IMR-90 (cell line): ENCODE measurements at regions not wholly inside any gene's neighbourhood (a gene's known extent, or its start where the extent isn't known, plus 50 kb on each side); places are given as distances from the start of the nearest gene placed in this dataset.

Source experiments
- ATAC-seq: fragments of 200-7000 bp; cut with Tn5 transposase; 2 replicates; pipeline ENCODE4 v1.9.1; 2020; ENCODE audit warnings: low read depth, mild to moderate bottlenecking, moderate library complexity
- BruUV-seq: library from RNA; stranded (reverse); fragments of 400-500 nt; replicated peaks from 2 replicates; lab custom pipeline; 2021; lab: Mats Ljungman, UMichigan
- CTCF ChIA-PET: fragments of 300-600 bp; formaldehyde crosslinking; extraction: SDS; loops from one replicate; lab custom pipeline; 2021; ENCODE audit warnings: antibody characterized with exemption; lab: Yijun Ruan, JAX
- POLR2A ChIA-PET: fragments of 300-600 bp; sonication (Branson Sonifier 250); formaldehyde crosslinking; loops from one replicate; lab custom pipeline; 2022; ENCODE audit warnings: antibody characterized with exemption; ENCODE audit not compliant: unreplicated experiment; lab: Charles Lee
- DNase-seq: peaks from one replicate; pipeline ENCODE4 v3.0.0; 2013
- H2AFZ ChIP-seq: replicated peaks from 2 replicates; pipeline ENCODE3; 2013; ENCODE audit warnings: low read length, mild to moderate bottlenecking; ENCODE audit not compliant: poor library complexity
- H2AK5ac ChIP-seq: 2 replicates; pipeline ENCODE4 v1.6.1; 2013; ENCODE audit warnings: low read depth, low read length, inconsistent platforms
- H2AK9ac ChIP-seq: replicated peaks from 2 replicates; pipeline ENCODE3; 2013; ENCODE audit warnings: mild to moderate bottlenecking, low read depth, low read length, moderate library complexity; ENCODE audit not compliant: poor library complexity
- H2BK120ac ChIP-seq: 2 replicates; pipeline ENCODE4 v1.6.1; 2013; ENCODE audit warnings: low read depth, low read length, inconsistent platforms
- H2BK15ac ChIP-seq: 3 replicates; pipeline ENCODE4 v1.6.1; 2013; ENCODE audit warnings: low read depth, low read length, inconsistent platforms
- H2BK20ac ChIP-seq: 2 replicates; pipeline ENCODE4 v1.6.1; 2013; ENCODE audit warnings: low read depth, mild to moderate bottlenecking, inconsistent platforms, low read length, moderate library complexity
- H2BK5ac ChIP-seq: 2 replicates; pipeline ENCODE4 v1.6.1; 2013; ENCODE audit warnings: mild to moderate bottlenecking, low read depth, low read length, inconsistent platforms; ENCODE audit not compliant: poor library complexity, severe bottlenecking
- H3K14ac ChIP-seq: replicated peaks from 2 replicates; pipeline ENCODE4 v1.6.1; 2013; ENCODE audit warnings: low read depth, low read length, inconsistent platforms
- H3K18ac ChIP-seq: 2 replicates; pipeline ENCODE4 v1.6.1; 2013; ENCODE audit warnings: low read depth, low read length, control low read depth
- H3K23ac ChIP-seq: 2 replicates; pipeline ENCODE4 v1.6.1; 2013; ENCODE audit warnings: low read depth, low read length, inconsistent platforms
- H3K27ac ChIP-seq: 2 replicates; pipeline ENCODE4 v1.5.1; 2013; ENCODE audit warnings: mild to moderate bottlenecking, control low read depth, low read length; ENCODE audit not compliant: insufficient read depth
- H3K27me3 ChIP-seq: 2 replicates; pipeline ENCODE4 v1.6.1; 2013; ENCODE audit warnings: low read length; ENCODE audit not compliant: control insufficient read depth, insufficient read depth
- H3K36me3 ChIP-seq: 2 replicates; pipeline ENCODE4 v1.6.1; 2013; ENCODE audit warnings: low read length, mixed read lengths; ENCODE audit not compliant: control insufficient read depth, insufficient read depth
- H3K4ac ChIP-seq: 2 replicates; pipeline ENCODE4 v1.6.1; 2013; ENCODE audit warnings: low read depth, low read length, inconsistent platforms
- H3K4me1 ChIP-seq: 2 replicates; pipeline ENCODE4 v1.6.1; 2013; ENCODE audit warnings: low read length, mixed read lengths; ENCODE audit not compliant: control insufficient read depth, insufficient read depth
- H3K4me2 ChIP-seq: 2 replicates; pipeline ENCODE4 v1.6.1; 2013; ENCODE audit warnings: low read depth, mild to moderate bottlenecking, control low read depth, low read length, moderate library complexity
- H3K4me3 ChIP-seq: 2 replicates; pipeline ENCODE4 v1.5.1; 2013; ENCODE audit warnings: low read depth, mild to moderate bottlenecking, control low read depth, low read length, moderate library complexity; ENCODE audit not compliant: insufficient read depth
- H3K56ac ChIP-seq: 2 replicates; pipeline ENCODE4 v1.6.1; 2013; ENCODE audit warnings: low read length, inconsistent platforms; ENCODE audit not compliant: insufficient read depth; ENCODE audit errors: extremely low read depth
- H3K79me1 ChIP-seq, 2 experiments: 2 replicates each; pipeline ENCODE4 v1.6.1; 2013; ENCODE audit warnings: low read length in 2 of 2, inconsistent platforms in 1 of 2, low read depth in 1 of 2
- H3K9ac ChIP-seq: 2 replicates; pipeline ENCODE4 v1.6.1; 2013; ENCODE audit warnings: low read depth, low read length, control low read depth
- H3K9me1 ChIP-seq: 2 replicates; pipeline ENCODE4 v1.6.1; 2013; ENCODE audit warnings: low read length, inconsistent platforms; ENCODE audit not compliant: insufficient read depth
- H3K9me3 ChIP-seq: 2 replicates; pipeline ENCODE4 v1.6.1; 2013; ENCODE audit warnings: low read length; ENCODE audit not compliant: control insufficient read depth, insufficient read depth
- H4K20me1 ChIP-seq: 2 replicates; pipeline ENCODE4 v1.6.1; 2013; ENCODE audit warnings: low read length, inconsistent platforms; ENCODE audit not compliant: insufficient read depth
- H4K5ac ChIP-seq: 2 replicates; pipeline ENCODE4 v1.6.1; 2013; ENCODE audit warnings: mild to moderate bottlenecking, low read depth, low read length, control low read depth
- H4K8ac ChIP-seq, 2 experiments: 2 replicates each; pipeline ENCODE4 v1.6.1; 2013; ENCODE audit warnings: low read depth in 2 of 2, low read length in 2 of 2, control low read depth in 1 of 2, inconsistent platforms in 1 of 2
- H4K91ac ChIP-seq: 2 replicates; pipeline ENCODE4 v1.6.1; 2013; ENCODE audit warnings: low read depth, low read length, inconsistent platforms; ENCODE audit not compliant: insufficient read depth
- BHLHE40 ChIP-seq: fragments of 150-350 bp; IDR thresholded peaks from 2 replicates; pipeline ENCODE4 v1.6.1; 2016; ENCODE audit warnings: mild to moderate bottlenecking, low read depth, low read length
- CEBPB ChIP-seq: IDR thresholded peaks from 2 replicates; pipeline ENCODE4 v1.6.1; 2012; ENCODE audit warnings: low read depth, low read length, improper control_type of control experiment
- CHD1 ChIP-seq: IDR thresholded peaks from 2 replicates; pipeline ENCODE4 v1.6.1; 2012; ENCODE audit warnings: low read depth, low read length, improper control_type of control experiment
- ELK1 ChIP-seq: fragments of 150-350 bp; IDR thresholded peaks from 2 replicates; pipeline ENCODE4 v1.6.1; 2016; ENCODE audit warnings: low read depth, mild to moderate bottlenecking, low read length, moderate library complexity, borderline replicate concordance
- FOS ChIP-seq: fragments of 150-350 bp; IDR thresholded peaks from 2 replicates; pipeline ENCODE4 v1.6.1; 2016; ENCODE audit warnings: low read depth, low read length
- MAFK ChIP-seq: IDR thresholded peaks from 2 replicates; pipeline ENCODE4 v1.6.1; 2012; ENCODE audit warnings: low read depth, low read length, improper control_type of control experiment
- MAZ ChIP-seq: IDR thresholded peaks from 2 replicates; pipeline ENCODE4 v1.6.1; 2012; ENCODE audit warnings: low read depth, mild to moderate bottlenecking, low read length, improper control_type of control experiment, moderate library complexity, borderline replicate concordance
- MXI1 ChIP-seq: IDR thresholded peaks from 2 replicates; pipeline ENCODE4 v1.6.1; 2012; ENCODE audit warnings: low read depth, mild to moderate bottlenecking, low read length, moderate library complexity, borderline replicate concordance
- NFE2L2 ChIP-seq: fragments of 150-350 bp; IDR thresholded peaks from 2 replicates; pipeline ENCODE4 v1.6.1; 2016; ENCODE audit warnings: low read depth, mild to moderate bottlenecking, low read length
- POLR2A ChIP-seq: IDR thresholded peaks from 2 replicates; pipeline ENCODE4 v1.6.1; 2012; ENCODE audit warnings: mild to moderate bottlenecking, low read depth, low read length
- RAD21 ChIP-seq: IDR thresholded peaks from 2 replicates; pipeline ENCODE4 v1.6.1; 2012; ENCODE audit warnings: low read length, improper control_type of control experiment
- RCOR1 ChIP-seq: IDR thresholded peaks from 2 replicates; pipeline ENCODE4 v1.6.1; 2012; ENCODE audit warnings: mild to moderate bottlenecking, low read length, improper control_type of control experiment; ENCODE audit not compliant: insufficient replicate concordance
- RFX5 ChIP-seq: IDR thresholded peaks from 2 replicates; pipeline ENCODE4 v1.8.0; 2012; ENCODE audit warnings: low read depth, mild to moderate bottlenecking, low read length, moderate library complexity
- SMC3 ChIP-seq: fragments of 150-350 bp; IDR thresholded peaks from 2 replicates; pipeline ENCODE4 v1.6.1; 2016; ENCODE audit warnings: low read depth, mild to moderate bottlenecking, antibody characterized with exemption, low read length, moderate library complexity
- WGBS, 2 experiments: methylation state at CpG; one replicate each; pipeline versions ENCODE4 v1.1.5 to v1.1.7; 2013; ENCODE audit warnings: missing lambda C conversion rate in 2 of 2; ENCODE audit not compliant: insufficient read length in 1 of 2; ENCODE audit errors: extremely low coverage in 2 of 2; 5-methylcytosine and 5-hydroxymethylcytosine counted together
- dilution Hi-C: fragments of 300-500 bp; cut with HindIII; formaldehyde crosslinking; loops from one replicate; pipeline ENCODE4 v1.14.3; 2018; ENCODE audit warnings: low sequenced_read_pairs; ENCODE audit not compliant: unreplicated experiment
- in situ Hi-C: fragments of 300-500 bp; cut with MboI; formaldehyde crosslinking; loops from 3 replicates; pipeline ENCODE4 v1.14.3; 2019; ENCODE audit warnings: low sequenced_read_pairs, inconsistent platforms, mixed read lengths
- intact Hi-C: fragments of 100-400 bp; cut with micrococcal nuclease; formaldehyde crosslinking; loops from 2 replicates; pipeline ENCODE4 v1.10.0; 2022
- TF ChIP-seq, protein P1 (sequence below): fragments of 150-350 bp; IDR thresholded peaks from 2 replicates; pipeline ENCODE4 v1.6.1; 2017; ENCODE audit warnings: mild to moderate bottlenecking, antibody characterized with exemption, low read length, low read depth
- TF ChIP-seq, protein P2 (sequence below): conservative IDR thresholded peaks from 2 replicates; pipeline ENCODE4 v1.5.1; 2012; ENCODE audit warnings: mild to moderate bottlenecking, low read depth, low read length, improper control_type of control experiment

DNA sequence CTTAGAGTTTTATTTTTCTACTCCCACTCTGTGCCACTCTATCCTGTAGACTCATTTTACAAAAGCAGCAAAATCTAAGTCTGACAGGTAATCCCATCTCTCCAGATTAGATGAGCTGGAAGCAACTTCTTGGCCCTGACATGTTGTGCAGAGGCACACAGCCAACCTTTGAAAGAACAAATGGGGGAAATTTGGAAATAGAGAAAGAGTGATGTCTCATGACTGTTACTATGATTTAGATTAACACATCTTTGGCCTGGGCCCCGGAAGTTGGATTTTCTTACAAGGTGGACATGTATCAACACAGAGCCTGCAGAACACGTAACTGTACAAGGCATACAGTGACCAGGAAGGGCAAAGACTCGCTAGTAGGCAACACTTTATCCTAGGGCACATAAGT lies 227.7 kb downstream of the MYLK4 start:
- Histone ChIP-seq H3K4me1 (peaks cover 5% of the 10 kb centered on the region; the same call in 1 of the 2 replicates), H3K4me3 (no peak overlapping the region), H3K4ac (no peak overlapping the region), H2AK5ac (no peak overlapping the region), H2BK120ac (no peak overlapping the region), H3K14ac (no peak overlapping the region), H2BK20ac (no peak overlapping the region), H4K8ac (no peak overlapping the region), H4K91ac (no peak overlapping the region), H2AFZ (no peak overlapping the region), H2AK9ac (no peak overlapping the region), H3K36me3 (no peaks in the 10 kb centered on the region), H3K27ac (no peak overlapping the region), H3K9me1 (no peaks in the 10 kb centered on the region), H3K27me3 (peaks cover 2% of the 10 kb centered on the region; the same call in 1 of the 2 replicates), H3K9me3 (peaks cover 11% of the 10 kb centered on the region), H2BK5ac (no peak overlapping the region), H3K9ac (no peak overlapping the region), H3K23ac (no peak overlapping the region), H3K79me1 (no peaks in the 10 kb centered on the region), H3K18ac (no peak overlapping the region), H4K5ac (no peak overlapping the region), H4K20me1 (no peaks in the 10 kb centered on the region), H3K56ac (no peak overlapping the region), H3K4me2 (no peak overlapping the region), H2BK15ac (no peak overlapping the region; the same call in 2 of the 3 replicates)
- dilution Hi-C loops: no loop called here
- intact Hi-C loops: no loop called here
- WGBS, 2 experiments: 100% methylated on average over 1 of the region's 3 CpGs; no CpG with 5 or more reads in 1 of the 2 experiments
- in situ Hi-C loops: no loop called here
- no TSS peak for BruUV-seq
- ATAC-seq: no peak
- no peak for DNase-seq
- TF ChIP-seq SMC3: no peak
- no peak for TF ChIP-seq NFE2L2
- TF ChIP-seq POLR2A: no peak
- TF ChIP-seq MAZ: no peak
- TF ChIP-seq BHLHE40: no peak
- no peak for TF ChIP-seq MXI1
- TF ChIP-seq CEBPB: no peak
- TF ChIP-seq, protein P1, sequence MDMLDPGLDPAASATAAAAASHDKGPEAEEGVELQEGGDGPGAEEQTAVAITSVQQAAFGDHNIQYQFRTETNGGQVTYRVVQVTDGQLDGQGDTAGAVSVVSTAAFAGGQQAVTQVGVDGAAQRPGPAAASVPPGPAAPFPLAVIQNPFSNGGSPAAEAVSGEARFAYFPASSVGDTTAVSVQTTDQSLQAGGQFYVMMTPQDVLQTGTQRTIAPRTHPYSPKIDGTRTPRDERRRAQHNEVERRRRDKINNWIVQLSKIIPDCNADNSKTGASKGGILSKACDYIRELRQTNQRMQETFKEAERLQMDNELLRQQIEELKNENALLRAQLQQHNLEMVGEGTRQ: no peak
- TF ChIP-seq, protein P2, sequence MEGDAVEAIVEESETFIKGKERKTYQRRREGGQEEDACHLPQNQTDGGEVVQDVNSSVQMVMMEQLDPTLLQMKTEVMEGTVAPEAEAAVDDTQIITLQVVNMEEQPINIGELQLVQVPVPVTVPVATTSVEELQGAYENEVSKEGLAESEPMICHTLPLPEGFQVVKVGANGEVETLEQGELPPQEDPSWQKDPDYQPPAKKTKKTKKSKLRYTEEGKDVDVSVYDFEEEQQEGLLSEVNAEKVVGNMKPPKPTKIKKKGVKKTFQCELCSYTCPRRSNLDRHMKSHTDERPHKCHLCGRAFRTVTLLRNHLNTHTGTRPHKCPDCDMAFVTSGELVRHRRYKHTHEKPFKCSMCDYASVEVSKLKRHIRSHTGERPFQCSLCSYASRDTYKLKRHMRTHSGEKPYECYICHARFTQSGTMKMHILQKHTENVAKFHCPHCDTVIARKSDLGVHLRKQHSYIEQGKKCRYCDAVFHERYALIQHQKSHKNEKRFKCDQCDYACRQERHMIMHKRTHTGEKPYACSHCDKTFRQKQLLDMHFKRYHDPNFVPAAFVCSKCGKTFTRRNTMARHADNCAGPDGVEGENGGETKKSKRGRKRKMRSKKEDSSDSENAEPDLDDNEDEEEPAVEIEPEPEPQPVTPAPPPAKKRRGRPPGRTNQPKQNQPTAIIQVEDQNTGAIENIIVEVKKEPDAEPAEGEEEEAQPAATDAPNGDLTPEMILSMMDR: no peak
- TF ChIP-seq RFX5: no peak
- TF ChIP-seq MAFK: no peak
- TF ChIP-seq ELK1: no peak
- TF ChIP-seq CHD1: no peak
- no peak for TF ChIP-seq FOS
- TF ChIP-seq RAD21: no peak
- no peak for TF ChIP-seq RCOR1
- ChIA-PET POLR2A (no interaction called here), CTCF (no interaction called here)
